ENCODE measurements at regions not wholly inside any gene's neighbourhood (a gene's known extent, or its start where the extent isn't known, plus 50 kb on each side); places are given as distances from the start of the nearest gene placed in this dataset.
A peak's percentile ranks its signal among the peaks of the same experiment; 100 is the strongest.

DNA sequence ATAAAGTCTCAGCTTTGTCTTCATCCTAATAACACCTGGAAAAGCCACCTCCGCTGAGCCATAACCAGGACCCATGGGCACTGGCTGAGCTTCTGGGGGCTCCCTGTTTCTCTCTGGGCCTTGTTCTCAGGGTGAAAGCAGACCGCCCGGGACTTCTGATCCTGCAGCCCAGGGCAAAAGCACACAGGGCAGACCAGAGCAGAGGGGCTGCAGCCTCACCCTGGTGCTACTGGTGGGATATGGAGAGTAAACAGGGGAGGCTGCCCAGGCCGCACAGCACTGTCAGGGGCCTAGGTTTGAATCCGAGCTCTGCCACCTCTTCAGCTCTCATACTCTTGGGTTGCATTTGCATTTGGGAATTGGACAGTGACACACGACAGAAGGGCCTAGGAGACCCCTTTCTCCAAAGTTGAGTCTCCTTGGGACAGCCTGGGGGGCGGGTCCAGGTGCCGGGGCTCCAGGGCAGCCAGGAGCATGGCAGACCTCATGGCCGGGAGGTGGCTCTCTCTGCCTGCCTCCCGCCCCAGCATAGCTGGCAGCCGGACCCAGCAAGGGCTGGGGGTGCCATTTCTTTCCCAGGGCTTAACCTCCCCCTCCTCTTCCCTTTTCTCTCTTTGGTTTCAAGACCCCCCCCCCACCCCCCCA is 164.9 kb downstream of the INHBB start (continued):
- TF ChIP-seq KDM5B (CRISPR knock-in tag; IDR thresholded peaks at IDR 0.05; ENCODE audit: borderline replicate concordance) (0 out of 2 replicates have a peak, but pooled peaks have one; percentile 21), SSRP1 (CRISPR knock-in tag; IDR thresholded peaks at IDR 0.05) (no peak), ZSCAN25 (CRISPR knock-in tag; IDR thresholded peaks at IDR 0.05) (no peak), STAG1 (CRISPR knock-in tag; IDR thresholded peaks at IDR 0.05) (peak; percentile 57), ZNF646 (CRISPR knock-in tag; IDR thresholded peaks at IDR 0.05) (no peak)
- TF ChIP-seq, protein P1, sequence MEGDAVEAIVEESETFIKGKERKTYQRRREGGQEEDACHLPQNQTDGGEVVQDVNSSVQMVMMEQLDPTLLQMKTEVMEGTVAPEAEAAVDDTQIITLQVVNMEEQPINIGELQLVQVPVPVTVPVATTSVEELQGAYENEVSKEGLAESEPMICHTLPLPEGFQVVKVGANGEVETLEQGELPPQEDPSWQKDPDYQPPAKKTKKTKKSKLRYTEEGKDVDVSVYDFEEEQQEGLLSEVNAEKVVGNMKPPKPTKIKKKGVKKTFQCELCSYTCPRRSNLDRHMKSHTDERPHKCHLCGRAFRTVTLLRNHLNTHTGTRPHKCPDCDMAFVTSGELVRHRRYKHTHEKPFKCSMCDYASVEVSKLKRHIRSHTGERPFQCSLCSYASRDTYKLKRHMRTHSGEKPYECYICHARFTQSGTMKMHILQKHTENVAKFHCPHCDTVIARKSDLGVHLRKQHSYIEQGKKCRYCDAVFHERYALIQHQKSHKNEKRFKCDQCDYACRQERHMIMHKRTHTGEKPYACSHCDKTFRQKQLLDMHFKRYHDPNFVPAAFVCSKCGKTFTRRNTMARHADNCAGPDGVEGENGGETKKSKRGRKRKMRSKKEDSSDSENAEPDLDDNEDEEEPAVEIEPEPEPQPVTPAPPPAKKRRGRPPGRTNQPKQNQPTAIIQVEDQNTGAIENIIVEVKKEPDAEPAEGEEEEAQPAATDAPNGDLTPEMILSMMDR (CRISPR knock-in tag; IDR thresholded peaks at IDR 0.05): peak; percentile 51
